NCI-H128 (cell line): ENCODE measurements at regions not wholly inside any gene's neighbourhood (a gene's known extent, or its start where the extent isn't known, plus 50 kb on each side); places are given as distances from the start of the nearest gene placed in this dataset.
A peak's percentile ranks its signal among the peaks of the same experiment; 100 is the strongest.

Experiments
- DNase-seq: peaks from one replicate; lab custom pipeline; 2025; ENCODE audit not compliant: unreplicated experiment; lab: John Stamatoyannopoulos, UW

DNA sequence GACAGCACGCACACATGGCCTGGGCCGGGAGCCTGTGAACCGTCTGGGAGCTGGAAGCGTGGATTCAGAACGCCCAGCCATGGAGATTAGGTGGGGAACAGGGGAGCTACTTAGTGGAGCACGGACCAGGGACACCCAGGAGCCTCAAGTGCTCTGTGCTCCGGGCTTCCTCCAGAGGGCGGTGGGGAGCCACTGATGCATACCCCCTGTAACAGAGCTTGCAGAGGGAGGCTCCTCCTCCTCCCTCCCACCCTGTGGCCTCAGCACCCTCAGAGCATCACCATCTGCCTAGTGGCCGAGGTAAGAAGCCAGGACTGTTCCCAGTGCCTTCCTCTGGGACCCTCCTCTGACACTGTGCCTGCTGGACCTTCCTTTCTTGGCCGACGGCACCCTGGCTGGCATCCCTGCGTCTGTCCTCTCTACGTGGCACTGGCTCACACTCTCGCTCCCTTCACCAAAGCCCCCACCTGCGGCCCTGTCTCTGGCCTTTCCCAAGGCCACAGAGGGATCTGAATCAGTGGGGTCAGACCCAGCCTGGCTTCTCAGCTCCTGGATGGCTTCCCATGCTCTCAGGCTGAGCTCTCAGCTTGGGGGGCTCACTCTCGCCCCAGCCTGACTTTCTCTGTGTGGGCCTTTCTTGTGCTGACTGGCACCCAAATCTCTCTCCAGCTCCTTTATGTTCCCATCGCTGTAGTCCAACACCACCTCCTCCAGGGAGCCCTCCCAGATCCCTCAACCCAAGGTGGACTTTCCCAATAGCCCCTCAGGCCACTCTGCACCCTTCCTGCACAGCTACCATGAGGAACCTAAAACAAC lies 780.9 kb downstream of the BRD1 start:
- DNase-seq = peak; percentile 19

DNA sequence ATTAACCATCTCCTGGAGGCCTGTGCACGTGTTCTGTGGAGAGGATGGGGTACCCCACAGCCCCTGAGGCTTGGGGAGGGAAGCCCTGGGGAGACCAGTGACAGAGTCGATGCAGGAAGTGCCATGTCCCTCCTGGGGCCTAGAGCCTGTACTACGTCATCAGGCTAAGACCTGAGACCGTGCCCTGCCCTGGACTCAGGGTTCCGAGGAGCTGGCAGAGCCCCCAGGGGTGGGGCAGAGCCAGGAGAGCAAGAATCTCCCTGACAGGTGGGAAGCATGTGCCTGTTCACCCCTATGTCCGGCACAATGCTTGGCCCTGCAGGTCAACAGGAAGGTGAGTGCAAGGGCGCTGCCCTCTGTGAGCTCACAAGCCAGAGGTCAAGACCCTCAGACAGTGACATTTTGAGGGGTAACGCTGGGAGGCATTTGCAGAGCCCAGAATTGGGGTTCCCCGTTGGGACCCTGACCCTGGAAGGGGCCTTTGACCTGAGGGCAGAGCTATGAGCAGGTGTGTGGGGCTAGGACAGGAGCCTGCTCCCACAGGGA lies 781.6 kb downstream of the BRD1 start:
- DNase-seq = no peak

DNA sequence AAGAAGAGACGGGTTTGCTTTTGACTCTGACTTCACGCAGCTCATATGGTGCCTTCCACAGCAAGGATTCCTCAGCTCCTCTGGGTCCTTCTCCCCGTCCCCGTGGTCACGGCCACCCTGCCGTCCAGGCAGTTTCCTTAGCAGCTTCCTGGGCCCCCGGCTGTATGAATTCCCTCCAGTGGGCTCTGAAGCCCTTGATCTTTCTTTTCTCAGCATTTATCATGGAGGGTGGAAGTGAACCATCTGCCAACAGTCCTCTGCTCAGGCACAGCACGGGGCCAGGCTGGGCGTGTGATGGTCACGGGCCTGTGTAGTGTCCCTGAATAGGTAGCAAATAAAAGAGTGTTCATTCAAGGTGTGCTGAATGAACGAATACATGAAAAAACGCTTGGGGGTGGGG lies 782.4 kb downstream of the BRD1 start:
- DNase-seq = no peak

DNA sequence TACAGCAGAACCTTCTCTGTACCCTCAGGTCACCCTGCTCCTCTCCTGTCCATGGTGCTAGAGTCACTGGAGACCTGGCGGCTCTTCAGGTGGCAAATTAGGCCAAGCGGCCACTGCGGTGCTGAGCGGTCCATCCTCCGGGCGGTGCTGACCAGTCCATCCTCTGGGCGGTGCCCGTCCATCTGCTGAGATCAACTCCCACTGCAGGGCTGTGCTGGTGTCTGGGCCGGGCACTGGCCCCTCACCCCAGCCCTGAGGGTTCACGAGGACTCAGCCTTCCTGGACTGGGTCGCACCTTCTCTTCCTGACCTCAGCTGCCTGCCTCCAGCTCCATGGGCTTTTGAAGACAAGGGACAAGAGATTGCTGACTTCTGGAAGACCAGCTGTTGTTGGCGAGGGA lies 782.9 kb downstream of the BRD1 start:
- no peak for DNase-seq

DNA sequence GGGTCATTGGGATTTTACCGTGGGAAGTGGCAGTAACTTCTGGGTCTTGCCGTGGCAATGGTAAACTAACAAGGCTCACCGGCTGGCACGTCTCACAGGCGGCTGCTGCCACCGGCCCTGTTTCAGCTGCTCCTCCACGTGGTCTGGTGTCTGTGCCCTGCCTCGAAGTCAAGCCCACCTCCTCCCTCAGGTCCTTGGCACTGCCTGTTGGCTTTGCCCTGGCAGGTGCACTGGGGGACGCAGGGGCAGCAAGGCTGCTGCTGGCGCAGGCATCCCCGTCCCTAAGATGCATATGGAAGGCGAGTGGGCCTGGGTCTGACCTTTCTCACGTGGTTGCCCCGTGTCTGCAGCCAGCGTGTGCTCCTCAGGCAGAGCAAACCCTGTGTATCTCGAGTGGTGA lies 783.6 kb downstream of the BRD1 start:
- DNase-seq = no peak

DNA sequence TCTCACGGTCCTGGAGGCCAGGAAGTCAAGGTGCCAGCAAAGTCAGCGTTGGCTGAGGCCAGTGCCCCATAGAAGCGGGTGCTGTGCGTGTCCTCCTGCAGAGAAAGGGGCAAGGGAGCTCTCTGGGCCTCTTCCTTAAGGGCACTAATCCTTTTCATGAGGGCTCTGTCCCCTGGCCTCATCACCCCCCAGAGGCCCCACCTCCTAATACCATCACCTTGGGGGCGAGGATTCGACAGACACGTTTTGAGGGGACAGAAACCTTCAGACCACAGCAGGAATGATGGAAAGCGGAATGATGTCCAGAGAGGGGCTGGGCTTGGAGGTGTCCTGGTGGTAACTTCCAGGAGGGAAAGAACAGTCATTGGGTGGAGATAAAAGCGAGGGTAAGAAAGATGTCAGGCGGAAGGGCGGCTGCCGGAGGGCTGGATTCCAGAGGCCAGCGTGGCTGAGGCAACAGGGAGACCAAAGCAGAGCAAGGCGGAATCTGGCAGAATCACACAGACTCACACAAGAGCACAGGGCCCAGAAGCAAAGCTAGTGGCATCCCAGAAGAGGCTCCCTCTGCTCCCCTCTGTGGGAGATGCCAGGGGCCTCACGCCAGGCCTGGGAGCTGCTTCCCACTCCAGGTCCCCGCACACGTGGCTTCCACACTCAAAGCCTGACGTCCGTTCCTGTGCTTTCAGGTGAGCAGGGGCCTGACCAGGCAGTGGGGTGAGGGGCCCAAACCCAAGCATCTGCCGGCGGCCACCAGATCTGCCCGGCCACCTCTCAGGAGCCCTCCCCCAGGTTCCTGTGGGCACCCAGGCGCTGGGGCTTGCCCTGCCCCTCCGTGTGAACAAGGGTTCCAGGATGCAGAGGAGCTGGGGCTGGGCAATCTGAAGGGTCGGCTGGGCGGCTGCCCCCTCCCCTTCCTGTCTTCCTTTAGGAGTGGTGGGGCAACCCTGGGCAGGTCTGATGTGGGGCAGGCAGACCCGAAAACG lies 784.5 kb downstream of the BRD1 start:
- no peak for DNase-seq

DNA sequence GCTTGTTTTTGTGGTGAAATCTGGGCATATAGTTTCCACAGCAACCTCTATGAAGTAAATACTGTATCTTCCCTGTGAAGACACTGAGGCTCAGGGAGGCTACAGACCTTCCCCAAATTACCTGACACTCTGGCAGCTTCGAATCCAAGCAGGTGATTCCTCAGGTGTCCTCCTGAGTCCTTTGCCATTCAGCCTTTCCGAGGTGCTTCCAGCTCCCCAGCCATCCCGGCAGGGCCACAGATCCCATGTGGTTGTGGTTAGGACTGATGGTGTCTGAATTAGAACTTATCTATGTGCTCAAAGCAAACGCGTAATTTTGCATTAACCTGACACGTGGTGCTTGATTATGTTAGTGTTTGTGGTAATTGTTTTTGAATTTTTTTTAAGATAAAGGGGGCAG lies 785.6 kb downstream of the BRD1 start:
- DNase-seq = no peak

DNA sequence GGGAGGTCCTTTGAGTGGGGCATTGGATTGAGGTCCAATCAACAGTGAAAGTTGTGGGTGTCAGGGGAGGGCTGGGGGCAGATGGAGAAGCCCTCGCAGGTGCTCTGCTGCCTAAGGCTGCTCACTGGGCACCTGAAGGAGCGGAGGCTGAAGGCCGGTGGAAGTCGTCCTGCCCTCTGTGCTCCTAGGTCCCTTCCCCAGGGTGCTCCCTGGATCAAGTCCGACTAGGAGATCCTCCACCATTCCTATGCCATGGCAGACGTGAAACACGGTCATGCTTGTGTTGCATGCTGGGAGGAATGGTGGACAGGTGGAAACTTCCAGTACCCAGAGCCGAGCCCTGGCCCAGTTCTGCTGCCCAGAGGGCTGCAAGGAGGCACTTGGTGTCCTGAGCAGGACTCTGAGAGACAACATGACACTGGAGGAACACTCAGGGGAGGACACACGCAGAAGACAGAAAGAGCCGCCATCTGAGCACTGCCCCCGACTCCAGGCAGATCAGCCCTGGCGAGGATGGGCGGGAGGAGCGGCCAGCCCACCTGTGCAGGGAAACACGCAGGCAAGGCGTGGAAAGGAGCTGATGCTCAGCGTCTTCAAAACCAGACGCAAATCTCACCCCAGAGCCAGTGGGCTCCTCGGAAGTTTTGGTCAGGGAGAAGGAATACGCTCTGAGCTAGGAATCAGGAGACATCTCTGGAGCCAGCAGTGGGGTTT lies 786.8 kb downstream of the BRD1 start:
- DNase-seq = no peak

DNA sequence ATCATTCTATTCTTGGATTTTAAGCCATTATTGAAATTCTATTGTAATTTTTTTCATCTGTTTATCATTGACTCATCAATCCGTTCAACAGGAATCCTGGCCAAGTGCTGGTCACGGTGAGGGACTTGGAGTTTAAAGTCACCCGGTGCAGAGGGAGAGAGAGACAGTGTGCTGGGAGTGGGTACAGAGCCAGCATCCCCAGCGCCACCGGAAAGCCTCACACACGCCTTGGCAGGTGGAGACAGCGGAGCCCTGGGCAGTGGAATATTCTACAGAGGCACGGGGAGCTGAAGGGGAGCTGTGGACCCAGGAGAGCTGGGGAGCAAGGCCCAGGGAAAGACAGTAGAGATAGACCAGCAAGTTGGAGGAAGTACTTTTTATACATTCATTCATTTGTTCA lies 787.6 kb downstream of the BRD1 start:
- no peak for DNase-seq

DNA sequence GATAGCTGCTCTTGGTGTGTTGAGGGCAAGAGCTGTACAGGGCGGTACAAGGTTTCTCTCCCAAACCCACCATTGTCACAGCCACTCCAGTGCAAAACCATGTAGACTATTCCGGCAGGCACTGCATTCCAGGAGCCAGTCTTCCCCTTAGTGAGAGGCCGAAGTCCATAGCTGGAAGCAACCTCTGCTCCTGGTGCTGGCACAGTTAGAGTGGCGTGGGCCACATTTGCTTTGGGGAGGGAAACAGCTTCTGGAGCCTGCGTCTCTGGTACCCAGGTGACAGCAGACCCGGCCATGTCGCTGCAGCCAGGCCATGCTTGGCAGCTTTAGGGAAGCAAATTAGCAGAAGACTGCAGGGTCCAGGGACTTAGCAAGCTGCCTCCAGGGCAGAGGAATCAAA lies 788.0 kb downstream of the BRD1 start:
- no peak for DNase-seq

DNA sequence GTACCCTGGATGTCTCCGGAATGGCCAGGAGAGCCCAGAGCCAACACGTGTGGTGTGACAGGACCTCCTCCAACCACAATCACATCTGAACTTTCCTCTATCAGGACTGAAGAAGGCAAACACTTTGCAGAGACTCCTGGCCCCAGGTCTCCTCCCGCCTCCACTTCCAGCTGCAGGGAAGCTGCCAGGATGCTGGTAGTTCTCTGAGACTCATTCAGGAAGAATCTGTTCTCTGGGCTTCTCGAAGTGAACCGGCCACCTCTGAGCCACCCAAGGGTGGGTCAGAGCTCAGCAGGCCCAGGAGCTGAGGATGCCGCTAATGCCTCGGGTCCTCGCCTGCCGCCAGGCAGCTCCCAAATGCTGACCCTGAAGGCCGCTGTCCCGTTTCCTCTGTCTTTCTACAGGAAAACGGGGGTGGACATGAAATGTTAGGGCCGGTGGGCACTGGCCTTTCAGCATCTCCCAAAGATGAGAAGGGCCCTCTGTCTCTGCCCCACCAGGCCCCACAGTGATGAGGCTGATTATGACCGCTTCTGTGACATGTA lies 789.9 kb downstream of the BRD1 start:
- no peak for DNase-seq

DNA sequence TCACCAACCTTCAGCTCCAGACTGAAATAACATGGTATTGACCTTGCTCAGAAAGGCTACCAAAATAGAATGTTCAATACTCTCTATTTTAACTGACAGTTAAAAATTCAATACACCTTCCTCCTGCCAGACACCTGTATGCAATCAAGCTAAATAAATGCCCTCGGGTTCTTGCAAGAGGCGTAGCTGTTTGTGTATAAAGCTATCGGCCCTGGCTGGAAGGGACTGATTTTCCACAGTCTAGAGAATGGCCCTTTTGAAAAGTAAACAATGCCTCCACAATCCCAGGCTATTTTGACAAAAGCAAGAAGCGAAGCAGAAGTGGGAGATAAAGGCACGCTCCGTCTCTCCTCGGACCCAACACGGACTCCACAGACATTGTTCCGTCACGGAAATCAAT lies 791.2 kb downstream of the BRD1 start:
- no peak for DNase-seq

DNA sequence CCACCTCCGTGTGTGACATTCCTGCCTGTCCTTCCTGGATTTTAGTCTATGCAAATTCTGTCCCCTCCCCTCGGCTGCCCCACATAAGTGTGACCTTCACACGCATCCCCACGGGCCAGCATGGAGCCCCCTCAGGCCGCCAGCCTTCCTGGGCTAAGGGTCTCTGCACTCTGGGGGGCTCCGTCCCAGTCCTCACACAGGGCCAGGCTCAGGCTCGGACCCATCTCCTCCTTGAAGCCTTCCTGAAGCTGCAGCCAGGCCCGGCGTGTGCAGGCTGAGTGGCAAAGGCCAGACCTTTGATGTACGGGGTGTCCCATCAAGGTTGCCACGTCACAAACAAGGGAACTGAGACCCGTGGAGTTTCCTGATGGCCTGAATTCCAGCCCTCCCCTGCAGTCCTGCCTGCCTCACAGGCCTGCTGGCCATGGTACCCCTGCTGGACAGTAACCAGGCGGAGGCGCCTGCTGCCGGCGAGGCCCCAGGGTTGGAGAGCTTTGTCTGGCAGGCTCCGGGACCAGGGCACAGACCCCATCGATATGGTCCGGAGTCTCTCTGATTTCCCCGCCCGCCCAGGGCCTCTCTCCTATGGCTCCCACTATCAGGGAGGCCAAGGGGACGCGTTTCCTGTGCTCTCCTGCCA lies 791.7 kb downstream of the BRD1 start:
- no peak for DNase-seq

DNA sequence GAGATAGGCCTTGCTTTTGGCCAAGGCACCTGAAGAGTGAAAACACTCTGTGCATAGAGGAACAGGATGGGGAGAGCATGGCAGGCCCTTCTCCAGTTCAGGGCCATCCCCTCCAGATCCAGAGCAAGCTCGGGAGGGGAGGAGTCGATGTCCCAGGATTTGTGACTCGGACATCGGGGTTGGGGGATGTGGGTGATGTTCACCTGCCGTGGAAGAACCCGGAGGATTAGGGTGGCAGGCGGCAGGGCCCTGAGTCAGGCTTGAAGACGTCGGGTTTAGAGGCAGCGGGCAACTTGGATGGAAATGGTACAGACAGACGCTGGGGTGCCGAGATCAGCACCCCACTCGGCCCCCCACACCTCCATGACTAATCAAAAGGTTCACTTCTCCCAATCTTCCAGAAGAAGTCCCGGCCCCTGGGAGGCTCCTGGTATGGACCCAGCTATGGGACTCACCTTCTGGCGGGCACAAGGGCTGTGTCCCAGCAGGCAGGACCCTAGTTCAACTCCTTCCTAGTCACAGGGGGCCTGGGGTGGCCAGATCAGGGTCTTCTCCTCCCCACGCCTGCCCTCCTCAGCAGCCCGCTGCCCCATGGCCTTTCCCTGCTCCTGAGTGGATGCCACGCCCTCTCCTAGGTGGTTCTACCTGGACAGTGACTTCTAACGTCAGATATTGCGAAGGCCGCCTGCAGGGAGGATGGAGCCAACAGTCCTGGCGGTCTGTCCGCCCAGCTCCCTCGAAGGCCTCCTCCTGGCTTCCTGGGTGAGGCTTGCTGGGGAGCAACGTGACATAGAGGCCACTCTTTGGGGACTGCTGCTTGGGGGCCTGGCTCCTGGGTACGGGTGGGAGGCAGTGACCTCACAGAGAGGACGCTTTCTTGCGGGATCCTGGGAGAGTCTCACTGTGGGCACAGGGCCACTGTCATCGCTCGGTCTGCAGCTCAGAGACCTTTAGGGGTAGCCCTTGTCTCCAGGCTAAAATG lies 792.5 kb downstream of the BRD1 start:
- no peak for DNase-seq

DNA sequence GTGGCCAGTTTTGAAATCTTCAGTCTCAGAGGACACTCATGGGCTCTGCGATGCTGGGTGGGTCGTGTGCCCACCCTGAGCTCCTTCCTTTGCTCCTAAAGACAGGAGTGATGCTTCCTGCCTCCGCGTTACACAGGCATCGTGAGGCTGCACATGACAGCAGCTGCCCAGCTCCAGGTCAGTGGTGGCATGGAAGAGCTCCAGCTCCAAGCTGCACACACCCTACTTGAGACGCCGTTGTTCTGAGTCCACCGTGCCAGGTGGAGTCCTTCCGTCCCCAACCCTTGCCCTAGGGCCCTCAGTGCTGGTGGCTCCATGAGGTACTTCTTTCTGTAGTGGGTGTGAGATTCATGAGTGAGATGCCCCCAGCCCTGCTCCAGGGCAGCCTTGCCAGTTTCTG lies 794.1 kb downstream of the BRD1 start:
- DNase-seq = no peak

DNA sequence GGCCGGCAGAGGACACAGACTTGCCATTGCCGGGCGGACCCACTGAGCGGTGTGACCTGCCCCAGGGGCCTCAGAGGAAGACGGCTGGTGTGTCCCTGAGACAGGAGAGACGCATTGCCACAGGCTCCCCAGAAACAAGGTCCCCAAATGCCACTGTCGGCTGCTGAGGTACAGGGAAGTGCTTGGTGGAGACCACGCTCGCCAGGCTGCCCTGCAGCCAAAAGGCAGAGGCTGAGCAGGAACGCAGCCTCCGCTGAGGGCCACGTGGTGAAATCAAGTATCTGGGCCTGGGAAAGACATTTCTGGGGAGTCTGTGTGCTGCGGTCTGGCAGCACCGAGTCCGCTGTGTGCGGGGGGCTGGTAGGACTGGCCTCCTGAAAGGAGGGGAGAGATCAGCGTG lies 794.9 kb downstream of the BRD1 start:
- DNase-seq = no peak

DNA sequence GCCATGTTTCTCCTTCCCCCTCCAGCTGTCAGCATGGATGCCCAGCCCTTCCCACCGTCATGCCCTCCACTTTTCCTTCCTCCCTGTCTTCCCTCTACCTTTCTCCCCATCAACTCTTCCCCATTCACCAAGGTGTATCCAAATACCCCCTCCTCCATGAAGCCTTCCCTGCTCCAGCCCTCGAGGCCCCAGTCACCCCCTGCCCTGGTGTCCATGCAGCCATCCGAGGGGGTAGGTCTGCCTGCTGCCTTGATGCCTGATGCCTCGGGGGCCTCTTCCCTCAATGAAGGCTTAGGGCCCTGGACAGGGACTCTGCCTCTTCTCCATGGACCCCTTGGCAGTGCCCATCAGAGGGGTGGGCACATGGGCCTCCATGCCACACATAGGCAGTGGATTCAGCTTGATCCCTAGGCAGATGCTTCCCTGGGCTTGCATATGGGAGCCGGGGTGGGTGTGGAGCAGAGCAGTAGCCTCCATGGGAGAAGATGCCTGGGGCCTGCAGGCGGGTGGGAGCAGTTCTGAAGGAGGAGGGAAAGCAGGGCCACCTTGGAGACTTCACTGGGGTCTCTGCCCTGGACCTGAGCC lies 795.8 kb downstream of the BRD1 start:
- no peak for DNase-seq

DNA sequence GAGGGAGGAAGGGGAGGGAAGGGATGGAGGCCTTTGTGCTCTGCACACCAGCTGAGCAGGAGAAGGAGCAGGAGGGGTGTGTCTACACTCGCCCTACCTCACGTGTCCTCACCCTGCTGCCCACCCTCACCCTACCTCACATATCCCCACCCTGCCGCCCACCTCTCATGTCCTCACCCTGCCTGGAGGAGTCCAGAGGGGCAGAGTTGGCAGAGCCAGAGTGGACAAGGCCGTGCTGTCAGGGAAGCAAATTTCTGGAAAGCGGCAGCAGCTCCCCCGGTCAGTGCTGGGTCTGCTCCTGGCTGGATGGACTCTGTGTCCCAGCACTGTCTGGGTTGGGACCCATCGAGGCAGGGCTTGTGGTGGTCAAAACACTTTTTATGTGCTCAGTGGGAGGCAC lies 799.6 kb downstream of the BRD1 start:
- DNase-seq = no peak

DNA sequence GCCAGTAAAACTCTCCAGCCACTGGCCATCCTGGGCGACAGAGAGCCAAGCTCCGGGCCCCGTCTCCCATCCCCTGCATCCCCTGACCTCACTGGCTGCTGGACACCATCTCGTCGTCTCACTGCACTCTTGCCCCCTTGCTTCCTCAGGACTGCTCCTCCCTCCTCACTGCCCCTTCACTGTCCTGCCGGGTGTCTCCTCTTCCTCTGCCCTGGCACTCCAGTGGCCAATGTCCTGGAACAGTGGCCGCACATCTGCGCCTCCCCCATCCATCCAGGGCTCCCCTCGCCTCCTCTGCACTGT lies 800.4 kb downstream of the BRD1 start:
- no peak for DNase-seq
